ENCODE measurements at regions not wholly inside any gene's neighbourhood (a gene's known extent, or its start where the extent isn't known, plus 50 kb on each side); places are given as distances from the start of the nearest gene placed in this dataset.

DNA sequence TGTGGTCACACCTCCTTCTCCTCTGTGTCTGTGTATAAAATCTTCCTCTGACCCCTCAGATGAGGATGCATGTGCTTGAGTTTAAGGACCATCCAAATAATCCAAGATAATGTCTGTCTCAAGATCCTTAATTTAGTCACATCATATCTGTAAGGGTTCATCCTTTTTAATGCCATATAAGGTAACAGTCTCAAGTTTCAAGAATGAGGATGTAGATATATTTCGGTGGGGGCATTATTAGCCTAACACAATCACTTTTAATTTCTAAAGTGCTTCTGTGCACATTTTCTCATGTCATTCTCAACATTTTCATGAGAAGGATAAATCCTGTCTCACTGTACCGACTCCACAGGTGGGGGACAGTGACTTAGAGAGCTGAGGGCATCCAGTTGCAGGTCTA lies 235.3 kb downstream of the BUB3 start (continued):
- TF ChIP-seq, protein P1, sequence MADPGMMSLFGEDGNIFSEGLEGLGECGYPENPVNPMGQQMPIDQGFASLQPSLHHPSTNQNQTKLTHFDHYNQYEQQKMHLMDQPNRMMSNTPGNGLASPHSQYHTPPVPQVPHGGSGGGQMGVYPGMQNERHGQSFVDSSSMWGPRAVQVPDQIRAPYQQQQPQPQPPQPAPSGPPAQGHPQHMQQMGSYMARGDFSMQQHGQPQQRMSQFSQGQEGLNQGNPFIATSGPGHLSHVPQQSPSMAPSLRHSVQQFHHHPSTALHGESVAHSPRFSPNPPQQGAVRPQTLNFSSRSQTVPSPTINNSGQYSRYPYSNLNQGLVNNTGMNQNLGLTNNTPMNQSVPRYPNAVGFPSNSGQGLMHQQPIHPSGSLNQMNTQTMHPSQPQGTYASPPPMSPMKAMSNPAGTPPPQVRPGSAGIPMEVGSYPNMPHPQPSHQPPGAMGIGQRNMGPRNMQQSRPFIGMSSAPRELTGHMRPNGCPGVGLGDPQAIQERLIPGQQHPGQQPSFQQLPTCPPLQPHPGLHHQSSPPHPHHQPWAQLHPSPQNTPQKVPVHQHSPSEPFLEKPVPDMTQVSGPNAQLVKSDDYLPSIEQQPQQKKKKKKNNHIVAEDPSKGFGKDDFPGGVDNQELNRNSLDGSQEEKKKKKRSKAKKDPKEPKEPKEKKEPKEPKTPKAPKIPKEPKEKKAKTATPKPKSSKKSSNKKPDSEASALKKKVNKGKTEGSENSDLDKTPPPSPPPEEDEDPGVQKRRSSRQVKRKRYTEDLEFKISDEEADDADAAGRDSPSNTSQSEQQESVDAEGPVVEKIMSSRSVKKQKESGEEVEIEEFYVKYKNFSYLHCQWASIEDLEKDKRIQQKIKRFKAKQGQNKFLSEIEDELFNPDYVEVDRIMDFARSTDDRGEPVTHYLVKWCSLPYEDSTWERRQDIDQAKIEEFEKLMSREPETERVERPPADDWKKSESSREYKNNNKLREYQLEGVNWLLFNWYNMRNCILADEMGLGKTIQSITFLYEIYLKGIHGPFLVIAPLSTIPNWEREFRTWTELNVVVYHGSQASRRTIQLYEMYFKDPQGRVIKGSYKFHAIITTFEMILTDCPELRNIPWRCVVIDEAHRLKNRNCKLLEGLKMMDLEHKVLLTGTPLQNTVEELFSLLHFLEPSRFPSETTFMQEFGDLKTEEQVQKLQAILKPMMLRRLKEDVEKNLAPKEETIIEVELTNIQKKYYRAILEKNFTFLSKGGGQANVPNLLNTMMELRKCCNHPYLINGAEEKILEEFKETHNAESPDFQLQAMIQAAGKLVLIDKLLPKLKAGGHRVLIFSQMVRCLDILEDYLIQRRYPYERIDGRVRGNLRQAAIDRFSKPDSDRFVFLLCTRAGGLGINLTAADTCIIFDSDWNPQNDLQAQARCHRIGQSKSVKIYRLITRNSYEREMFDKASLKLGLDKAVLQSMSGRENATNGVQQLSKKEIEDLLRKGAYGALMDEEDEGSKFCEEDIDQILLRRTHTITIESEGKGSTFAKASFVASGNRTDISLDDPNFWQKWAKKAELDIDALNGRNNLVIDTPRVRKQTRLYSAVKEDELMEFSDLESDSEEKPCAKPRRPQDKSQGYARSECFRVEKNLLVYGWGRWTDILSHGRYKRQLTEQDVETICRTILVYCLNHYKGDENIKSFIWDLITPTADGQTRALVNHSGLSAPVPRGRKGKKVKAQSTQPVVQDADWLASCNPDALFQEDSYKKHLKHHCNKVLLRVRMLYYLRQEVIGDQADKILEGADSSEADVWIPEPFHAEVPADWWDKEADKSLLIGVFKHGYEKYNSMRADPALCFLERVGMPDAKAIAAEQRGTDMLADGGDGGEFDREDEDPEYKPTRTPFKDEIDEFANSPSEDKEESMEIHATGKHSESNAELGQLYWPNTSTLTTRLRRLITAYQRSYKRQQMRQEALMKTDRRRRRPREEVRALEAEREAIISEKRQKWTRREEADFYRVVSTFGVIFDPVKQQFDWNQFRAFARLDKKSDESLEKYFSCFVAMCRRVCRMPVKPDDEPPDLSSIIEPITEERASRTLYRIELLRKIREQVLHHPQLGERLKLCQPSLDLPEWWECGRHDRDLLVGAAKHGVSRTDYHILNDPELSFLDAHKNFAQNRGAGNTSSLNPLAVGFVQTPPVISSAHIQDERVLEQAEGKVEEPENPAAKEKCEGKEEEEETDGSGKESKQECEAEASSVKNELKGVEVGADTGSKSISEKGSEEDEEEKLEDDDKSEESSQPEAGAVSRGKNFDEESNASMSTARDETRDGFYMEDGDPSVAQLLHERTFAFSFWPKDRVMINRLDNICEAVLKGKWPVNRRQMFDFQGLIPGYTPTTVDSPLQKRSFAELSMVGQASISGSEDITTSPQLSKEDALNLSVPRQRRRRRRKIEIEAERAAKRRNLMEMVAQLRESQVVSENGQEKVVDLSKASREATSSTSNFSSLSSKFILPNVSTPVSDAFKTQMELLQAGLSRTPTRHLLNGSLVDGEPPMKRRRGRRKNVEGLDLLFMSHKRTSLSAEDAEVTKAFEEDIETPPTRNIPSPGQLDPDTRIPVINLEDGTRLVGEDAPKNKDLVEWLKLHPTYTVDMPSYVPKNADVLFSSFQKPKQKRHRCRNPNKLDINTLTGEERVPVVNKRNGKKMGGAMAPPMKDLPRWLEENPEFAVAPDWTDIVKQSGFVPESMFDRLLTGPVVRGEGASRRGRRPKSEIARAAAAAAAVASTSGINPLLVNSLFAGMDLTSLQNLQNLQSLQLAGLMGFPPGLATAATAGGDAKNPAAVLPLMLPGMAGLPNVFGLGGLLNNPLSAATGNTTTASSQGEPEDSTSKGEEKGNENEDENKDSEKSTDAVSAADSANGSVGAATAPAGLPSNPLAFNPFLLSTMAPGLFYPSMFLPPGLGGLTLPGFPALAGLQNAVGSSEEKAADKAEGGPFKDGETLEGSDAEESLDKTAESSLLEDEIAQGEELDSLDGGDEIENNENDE (IDR thresholded peaks at IDR 0.05; ENCODE audit: insufficient replicate concordance, low read length) = no peak
- TF ChIP-seq, protein P2, sequence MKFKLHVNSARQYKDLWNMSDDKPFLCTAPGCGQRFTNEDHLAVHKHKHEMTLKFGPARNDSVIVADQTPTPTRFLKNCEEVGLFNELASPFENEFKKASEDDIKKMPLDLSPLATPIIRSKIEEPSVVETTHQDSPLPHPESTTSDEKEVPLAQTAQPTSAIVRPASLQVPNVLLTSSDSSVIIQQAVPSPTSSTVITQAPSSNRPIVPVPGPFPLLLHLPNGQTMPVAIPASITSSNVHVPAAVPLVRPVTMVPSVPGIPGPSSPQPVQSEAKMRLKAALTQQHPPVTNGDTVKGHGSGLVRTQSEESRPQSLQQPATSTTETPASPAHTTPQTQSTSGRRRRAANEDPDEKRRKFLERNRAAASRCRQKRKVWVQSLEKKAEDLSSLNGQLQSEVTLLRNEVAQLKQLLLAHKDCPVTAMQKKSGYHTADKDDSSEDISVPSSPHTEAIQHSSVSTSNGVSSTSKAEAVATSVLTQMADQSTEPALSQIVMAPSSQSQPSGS (IDR thresholded peaks at IDR 0.05; ENCODE audit: low read length) = no peak
- TF ChIP-seq MAFK (IDR thresholded peaks at IDR 0.05; ENCODE audit: low read depth, low read length) = no peak
- TF ChIP-seq NANOG (IDR thresholded peaks at IDR 0.05; ENCODE audit: insufficient read depth, low read depth, low read length, poor library complexity, severe bottlenecking) = no peak
- no peak for TF ChIP-seq SUZ12 (IDR thresholded peaks at IDR 0.05; ENCODE audit: low read length)
- TF ChIP-seq RBBP5 (IDR thresholded peaks at IDR 0.05; ENCODE audit: borderline replicate concordance, low read depth, low read length) = no peak
- no peak for TF ChIP-seq CHD2 (IDR thresholded peaks at IDR 0.05; ENCODE audit: low read length)

All from H1 (cell line).